ENCODE measurements at regions not wholly inside any gene's neighbourhood (a gene's known extent, or its start where the extent isn't known, plus 50 kb on each side); places are given as distances from the start of the nearest gene placed in this dataset.
"Not testable (repeated sequence)": the region's sequence is repeated elsewhere in the genome, so short reads cannot be mapped to it uniquely, and the experiment has no call there.

- no peak for DNase-seq
Measured at GRCh38 chr6:134446896-134447295, 129.0 kb upstream of the SGK1 start.

GRCh38 chr6:134446218-134446848, 128.4 kb upstream of the SGK1 start:
- no peak for DNase-seq

GRCh38 chr6:134443009-134443408, 125.1 kb upstream of the SGK1 start:
- DNase-seq = no peak

- no peak for DNase-seq
Measured at GRCh38 chr6:134442073-134442472, 124.2 kb upstream of the SGK1 start.

GRCh38 chr6:134438837-134439236, 120.9 kb upstream of the SGK1 start:
- no peak for DNase-seq

GRCh38 chr6:134437376-134437775, 119.5 kb upstream of the SGK1 start:
- DNase-seq = peak; percentile 28 to 64

- DNase-seq = peak in 1 of 2 donors; percentile 22
Measured at GRCh38 chr6:134436950-134437349, 119.0 kb upstream of the SGK1 start.

GRCh38 chr6:134436281-134436815, 118.4 kb upstream of the SGK1 start:
- DNase-seq = peak; percentile 68 to 78

GRCh38 chr6:134435814-134436280, 117.9 kb upstream of the SGK1 start:
- DNase-seq = no peak

GRCh38 chr6:134434019-134434942, 116.4 kb upstream of the SGK1 start:
- DNase-seq = no peak

- no peak for DNase-seq
Measured at GRCh38 chr6:134432036-134432435, 114.1 kb upstream of the SGK1 start.

- DNase-seq = no peak
Measured at GRCh38 chr6:134431421-134431859, 113.5 kb upstream of the SGK1 start.

GRCh38 chr6:134429861-134430380, 112.0 kb upstream of the SGK1 start:
- no peak for DNase-seq

GRCh38 chr6:134427721-134428120, 109.8 kb upstream of the SGK1 start:
- no peak for DNase-seq

- DNase-seq = no peak
Measured at GRCh38 chr6:134426623-134427022, 108.7 kb upstream of the SGK1 start.

GRCh38 chr6:134425917-134426316, 108.0 kb upstream of the SGK1 start:
- not testable (repeated sequence) for DNase-seq

GRCh38 chr6:134425513-134425912, 107.6 kb upstream of the SGK1 start:
- DNase-seq = no peak

GRCh38 chr6:134424798-134425170, 106.9 kb upstream of the SGK1 start:
- no peak for DNase-seq

GRCh38 chr6:134424165-134424797, 106.4 kb upstream of the SGK1 start:
- no peak for DNase-seq

- DNase-seq = peak in 1 of 2 donors; percentile 5
Measured at GRCh38 chr6:134422426-134423231, 104.7 kb upstream of the SGK1 start.

- no peak for DNase-seq
Measured at GRCh38 chr6:134421501-134421900, 103.6 kb upstream of the SGK1 start.

- DNase-seq = peak in 1 of 2 donors; percentile 14
Measured at GRCh38 chr6:134420614-134421181, 102.8 kb upstream of the SGK1 start.
